ENCODE measurements at regions not wholly inside any gene's neighbourhood (a gene's known extent, or its start where the extent isn't known, plus 50 kb on each side); places are given as distances from the start of the nearest gene placed in this dataset.

DNA sequence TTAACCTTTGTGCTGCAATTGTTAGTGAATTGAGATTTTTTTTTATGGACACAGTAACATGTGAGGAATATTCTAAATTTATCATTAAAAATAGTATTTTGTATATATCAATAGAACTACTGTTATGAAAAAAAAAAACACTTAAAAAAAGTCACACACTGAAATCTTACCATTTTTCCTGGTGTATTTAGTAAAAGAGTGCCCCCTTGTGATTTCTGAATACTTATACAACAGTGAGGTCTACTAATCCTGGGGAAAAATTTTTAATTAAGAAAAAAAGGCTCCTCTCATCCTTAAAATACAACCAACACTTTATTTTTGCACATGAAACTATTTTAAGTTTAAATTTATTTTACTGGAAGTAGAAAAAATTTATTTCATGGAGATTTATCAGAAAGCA lies 56.4 kb upstream of the SPOCK3 start:
- no peak overlapping the region for H3K27ac ChIP-seq
- H3K36me3 ChIP-seq (replicated peaks): no peaks in the 10 kb centered on the region
- TF ChIP-seq, protein P1, sequence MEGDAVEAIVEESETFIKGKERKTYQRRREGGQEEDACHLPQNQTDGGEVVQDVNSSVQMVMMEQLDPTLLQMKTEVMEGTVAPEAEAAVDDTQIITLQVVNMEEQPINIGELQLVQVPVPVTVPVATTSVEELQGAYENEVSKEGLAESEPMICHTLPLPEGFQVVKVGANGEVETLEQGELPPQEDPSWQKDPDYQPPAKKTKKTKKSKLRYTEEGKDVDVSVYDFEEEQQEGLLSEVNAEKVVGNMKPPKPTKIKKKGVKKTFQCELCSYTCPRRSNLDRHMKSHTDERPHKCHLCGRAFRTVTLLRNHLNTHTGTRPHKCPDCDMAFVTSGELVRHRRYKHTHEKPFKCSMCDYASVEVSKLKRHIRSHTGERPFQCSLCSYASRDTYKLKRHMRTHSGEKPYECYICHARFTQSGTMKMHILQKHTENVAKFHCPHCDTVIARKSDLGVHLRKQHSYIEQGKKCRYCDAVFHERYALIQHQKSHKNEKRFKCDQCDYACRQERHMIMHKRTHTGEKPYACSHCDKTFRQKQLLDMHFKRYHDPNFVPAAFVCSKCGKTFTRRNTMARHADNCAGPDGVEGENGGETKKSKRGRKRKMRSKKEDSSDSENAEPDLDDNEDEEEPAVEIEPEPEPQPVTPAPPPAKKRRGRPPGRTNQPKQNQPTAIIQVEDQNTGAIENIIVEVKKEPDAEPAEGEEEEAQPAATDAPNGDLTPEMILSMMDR (IDR thresholded peaks at IDR 0.05; ENCODE audit: low read depth, low read length, missing control alignments): peak; percentile 13
- no peaks in the 10 kb centered on the region for H3K27me3 ChIP-seq (replicated peaks)
- DNase-seq: no peak
- in situ Hi-C loops (cut with HindIII; ENCODE audit: low pct_ligation_motif_present, low sequenced_read_pairs): no loop called here
- no peak overlapping the region for H3K4me3 ChIP-seq (ENCODE audit: low read depth, low read length)

GRCh38 chr4:167308876-167309275 lies 74.6 kb upstream of the SPOCK3 start:
- Histone ChIP-seq H3K36me3 (replicated peaks) (no peaks in the 10 kb centered on the region), H3K27me3 (replicated peaks) (no peaks in the 10 kb centered on the region), H3K4me3 (ENCODE audit: low read depth, low read length) (no peak overlapping the region), H3K27ac (no peak overlapping the region)
- in situ Hi-C loops (cut with HindIII; ENCODE audit: low pct_ligation_motif_present, low sequenced_read_pairs): no loop called here
- no peak for DNase-seq
- TF ChIP-seq, protein P1 (IDR thresholded peaks at IDR 0.05; ENCODE audit: low read depth, low read length, missing control alignments): no peak

DNA sequence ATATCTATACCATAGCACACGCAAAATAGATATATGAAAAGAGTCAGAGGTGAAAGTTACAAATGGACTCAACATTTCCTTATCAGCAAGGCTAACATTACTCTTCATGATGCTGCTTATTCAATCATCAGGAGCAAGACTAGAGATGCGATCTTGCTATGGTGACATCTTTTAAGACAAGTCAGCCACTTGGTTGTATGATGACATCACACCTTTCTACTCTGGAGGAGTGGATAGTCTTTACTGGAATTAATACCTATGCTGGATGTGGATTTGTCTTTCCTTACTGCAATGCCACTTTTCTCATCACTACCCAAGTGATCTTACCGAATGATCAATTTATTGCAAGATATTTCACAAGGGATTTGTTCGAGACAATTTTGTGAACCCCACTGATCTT lies 87.0 kb upstream of the SPOCK3 start:
- Histone ChIP-seq H3K4me3 (ENCODE audit: low read depth, low read length) (no peak overlapping the region), H3K27me3 (replicated peaks) (no peaks in the 10 kb centered on the region), H3K36me3 (replicated peaks) (no peaks in the 10 kb centered on the region), H3K27ac (no peak overlapping the region)
- TF ChIP-seq, protein P1 (IDR thresholded peaks at IDR 0.05; ENCODE audit: low read depth, low read length, missing control alignments): no peak
- no peak for DNase-seq
- in situ Hi-C loops (cut with HindIII; ENCODE audit: low pct_ligation_motif_present, low sequenced_read_pairs): no loop called here

- in situ Hi-C loops (cut with HindIII; ENCODE audit: low pct_ligation_motif_present, low sequenced_read_pairs): no loop called here
- no peak overlapping the region for H3K4me3 ChIP-seq (ENCODE audit: low read depth, low read length)
- H3K27me3 ChIP-seq (replicated peaks): no peaks in the 10 kb centered on the region
- TF ChIP-seq, protein P1 (IDR thresholded peaks at IDR 0.05; ENCODE audit: low read depth, low read length, missing control alignments): no peak
- no peak overlapping the region for H3K27ac ChIP-seq
- DNase-seq: no peak
- H3K36me3 ChIP-seq (replicated peaks): no peaks in the 10 kb centered on the region
These were observed 105.5 kb upstream of the SPOCK3 start for GRCh38 chr4:167339781-167340180.

GRCh38 chr4:167359711-167360110 lies 125.4 kb upstream of the SPOCK3 start:
- no peak for DNase-seq
- no peaks in the 10 kb centered on the region for H3K27me3 ChIP-seq (replicated peaks)
- H3K36me3 ChIP-seq (replicated peaks): no peaks in the 10 kb centered on the region
- H3K27ac ChIP-seq: no peak overlapping the region
- in situ Hi-C loops (cut with HindIII; ENCODE audit: low pct_ligation_motif_present, low sequenced_read_pairs): no loop called here
- TF ChIP-seq, protein P1 (IDR thresholded peaks at IDR 0.05; ENCODE audit: low read depth, low read length, missing control alignments): no peak
- no peak overlapping the region for H3K4me3 ChIP-seq (ENCODE audit: low read depth, low read length)

DNA sequence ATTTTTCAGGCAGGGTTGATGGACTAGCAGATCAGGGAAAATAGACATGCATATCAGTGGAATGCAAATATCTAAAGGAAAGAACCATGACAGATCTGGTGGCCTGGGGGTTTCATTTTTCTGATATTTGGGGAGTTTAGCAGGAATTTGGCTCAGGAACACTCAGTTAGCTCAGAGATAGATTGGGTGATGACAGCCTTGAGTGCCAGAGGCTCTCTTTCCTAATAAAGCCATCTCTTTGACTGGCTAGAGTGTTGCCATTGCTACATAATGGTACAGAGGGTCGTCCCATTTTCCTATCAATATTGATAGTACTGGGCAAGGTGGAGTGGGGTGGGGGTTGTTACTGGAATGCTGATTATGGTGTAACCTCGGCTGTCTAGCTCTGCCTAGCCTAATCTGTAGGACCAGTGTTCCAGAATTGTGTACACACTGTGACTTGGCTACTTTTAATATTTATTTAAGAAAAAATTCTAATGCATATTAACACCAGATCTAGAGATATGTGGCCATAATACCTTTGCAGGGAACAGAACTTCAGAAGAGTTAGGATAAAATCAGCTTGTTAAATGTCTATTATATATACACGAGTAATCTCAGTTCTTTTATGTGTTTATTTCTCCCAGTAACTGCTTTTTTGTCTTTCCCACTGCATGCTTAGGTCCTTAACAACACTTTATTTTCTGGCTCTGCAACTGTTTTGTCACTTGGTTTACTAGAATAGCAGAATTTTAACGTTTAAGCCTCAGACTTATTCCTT lies 145.0 kb upstream of the SPOCK3 start:
- H3K4me3 ChIP-seq (ENCODE audit: low read depth, low read length): no peak overlapping the region
- in situ Hi-C loops (cut with HindIII; ENCODE audit: low pct_ligation_motif_present, low sequenced_read_pairs): no loop called here
- H3K27me3 ChIP-seq (replicated peaks): no peaks in the 10 kb centered on the region
- H3K36me3 ChIP-seq (replicated peaks): no peaks in the 10 kb centered on the region
- no peak for DNase-seq
- TF ChIP-seq, protein P1 (IDR thresholded peaks at IDR 0.05; ENCODE audit: low read depth, low read length, missing control alignments): no peak
- no peak overlapping the region for H3K27ac ChIP-seq

Measured in brain microvascular endothelial cell (primary cell).